GM23338 (cell line): ENCODE measurements at regions not wholly inside any gene's neighbourhood (a gene's known extent, or its start where the extent isn't known, plus 50 kb on each side); places are given as distances from the start of the nearest gene placed in this dataset.

ENCODE experiments used
- ATAC-seq: fragments of 200-7000 bp; cut with Tn5 transposase; 3 replicates; pipeline ENCODE4 v1.9.1; 2020
- DNase-seq: peaks from one replicate; pipeline ENCODE4 v3.0.0-alpha.2; 2015; ENCODE audit warnings: low spot score
- H2AFZ ChIP-seq: fragments of 200-600 bp; sonication (generic); 2 replicates; pipeline ENCODE4 v1.8.0; 2016; ENCODE audit warnings: antibody characterized with exemption, mild to moderate bottlenecking, moderate library complexity
- H3F3A ChIP-seq: fragments of 200-600 bp; sonication (generic); replicated peaks from 2 replicates; pipeline ENCODE4 v1.8.0; 2017; ENCODE audit warnings: antibody characterized with exemption, mixed run types, low read depth
- H3K27ac ChIP-seq: fragments of 200-600 bp; sonication (generic); 2 replicates; pipeline ENCODE4 v1.6.1; 2016; ENCODE audit warnings: low read depth
- H3K27me3 ChIP-seq: fragments of 200-600 bp; sonication (generic); 2 replicates; pipeline ENCODE4 v1.8.0; 2016; ENCODE audit warnings: mild to moderate bottlenecking, mixed run types, moderate library complexity; ENCODE audit not compliant: insufficient read depth
- H3K36me3 ChIP-seq: fragments of 200-600 bp; sonication (generic); 2 replicates; pipeline ENCODE4 v1.8.0; 2016; ENCODE audit warnings: mild to moderate bottlenecking; ENCODE audit not compliant: insufficient read depth
- H3K4me1 ChIP-seq: fragments of 200-600 bp; sonication (generic); 2 replicates; pipeline ENCODE4 v1.8.0; 2016; ENCODE audit warnings: mild to moderate bottlenecking, moderate library complexity; ENCODE audit not compliant: insufficient read depth
- H3K4me2 ChIP-seq: fragments of 200-600 bp; sonication (generic); 2 replicates; pipeline ENCODE4 v1.7.1; 2017; ENCODE audit warnings: mixed run types
- H3K4me3 ChIP-seq: fragments of 200-600 bp; sonication (generic); 2 replicates; pipeline ENCODE4 v1.6.1; 2016; ENCODE audit warnings: mixed run types
- H3K79me2 ChIP-seq: fragments of 200-600 bp; sonication (generic); replicated peaks from 2 replicates; pipeline ENCODE4 v1.8.0; 2017; ENCODE audit warnings: mild to moderate bottlenecking; ENCODE audit not compliant: insufficient read depth
- H3K9me2 ChIP-seq: fragments of 200-600 bp; sonication (generic); 2 replicates; pipeline ENCODE4 v1.8.0; 2017; ENCODE audit not compliant: insufficient read depth
- H4K20me1 ChIP-seq: fragments of 200-600 bp; sonication (generic); replicated peaks from 2 replicates; pipeline ENCODE4 v1.8.0; 2017; ENCODE audit warnings: mild to moderate bottlenecking; ENCODE audit not compliant: insufficient read depth
- H3K27ac Mint-ChIP-seq: 2 replicates; pipeline ENCODE4 v1.8.0; 2020; ENCODE audit warnings: inconsistent platforms, mild to moderate bottlenecking, moderate library complexity, mixed read lengths
- H3K27me3 Mint-ChIP-seq: 3 replicates; pipeline ENCODE4 v1.8.0; 2022; ENCODE audit warnings: low read depth, mild to moderate bottlenecking, moderate library complexity, mixed read lengths, inconsistent platforms; ENCODE audit not compliant: insufficient read depth, poor library complexity
- H3K36me3 Mint-ChIP-seq: 3 replicates; pipeline ENCODE4 v1.8.0; 2021; ENCODE audit warnings: low read depth, mild to moderate bottlenecking, inconsistent platforms, moderate library complexity, mixed read lengths
- H3K4me1 Mint-ChIP-seq: 3 replicates; pipeline ENCODE4 v1.8.0; 2020; ENCODE audit warnings: mild to moderate bottlenecking, inconsistent platforms, mixed read lengths
- H3K4me3 Mint-ChIP-seq: 3 replicates; pipeline ENCODE4 v1.8.0; 2021; ENCODE audit warnings: moderate library complexity, mild to moderate bottlenecking, inconsistent platforms, mixed read lengths
- H3K9me3 Mint-ChIP-seq: 3 replicates; pipeline ENCODE4 v1.8.0; 2020; ENCODE audit warnings: moderate library complexity, mild to moderate bottlenecking, inconsistent platforms, mixed read lengths
- CREB1 ChIP-seq: fragments of 250-450 bp; sonication (Bioruptor Pico); IDR thresholded peaks from 2 replicates; pipeline ENCODE4 v1.5.0; 2020; ENCODE audit warnings: low read depth, mild to moderate bottlenecking, moderate library complexity
- EZH2 ChIP-seq: fragments of 200-600 bp; sonication (generic); IDR thresholded peaks from one replicate; pipeline ENCODE4 v1.8.0; 2017; ENCODE audit warnings: antibody characterized with exemption, mild to moderate bottlenecking, low read depth; ENCODE audit not compliant: unreplicated experiment
- EZH2phosphoT487 ChIP-seq: fragments of 200-600 bp; sonication (generic); IDR thresholded peaks from one replicate; pipeline ENCODE4 v1.8.1; 2018; ENCODE audit warnings: antibody characterized with exemption; ENCODE audit not compliant: unreplicated experiment
- JUNB ChIP-seq: IDR thresholded peaks from one replicate; pipeline ENCODE4 v1.6.1; 2016; ENCODE audit warnings: antibody characterized with exemption; ENCODE audit not compliant: unreplicated experiment
- NANOG ChIP-seq: IDR thresholded peaks from 2 replicates; pipeline ENCODE4 v1.6.1; 2016; ENCODE audit warnings: antibody characterized with exemption, borderline replicate concordance
- POLR2AphosphoS5 ChIP-seq: IDR thresholded peaks from 2 replicates; pipeline ENCODE4 v1.6.1; 2016; ENCODE audit warnings: antibody characterized with exemption, low read depth
- STAT1 ChIP-seq: IDR thresholded peaks from one replicate; pipeline ENCODE4 v1.6.1; 2016; ENCODE audit warnings: antibody characterized with exemption; ENCODE audit not compliant: unreplicated experiment
- ZNF114 ChIP-seq: fragments of 250-450 bp; sonication (Bioruptor Pico); IDR thresholded peaks from 2 replicates; pipeline ENCODE4 v1.5.0; 2020; ENCODE audit warnings: mild to moderate bottlenecking, moderate library complexity
- ZNF331 ChIP-seq: fragments of 250-450 bp; sonication (Bioruptor Pico); IDR thresholded peaks from 2 replicates; pipeline ENCODE4 v1.5.0; 2020; ENCODE audit warnings: low read depth, mild to moderate bottlenecking, moderate library complexity
- TF ChIP-seq, protein P1 (sequence below): IDR thresholded peaks from one replicate; pipeline ENCODE4 v1.6.1; 2018; ENCODE audit warnings: antibody characterized with exemption; ENCODE audit not compliant: unreplicated experiment
- TF ChIP-seq, protein P2 (sequence below): IDR thresholded peaks from 2 replicates; pipeline ENCODE4 v1.6.1; 2016; ENCODE audit warnings: antibody characterized with exemption
- TF ChIP-seq, protein P3 (sequence below), 2 experiments: fragments of 200-600 bp in 1 of 2; sonication (generic) in 1 of 2; conservative IDR thresholded peaks; 2 replicates each; pipeline versions ENCODE4 v1.5.1 to v1.6.1; 2016 to 2017; ENCODE audit warnings: antibody characterized with exemption in 2 of 2, low read depth in 2 of 2, mild to moderate bottlenecking in 2 of 2, moderate library complexity in 1 of 2
- TF ChIP-seq, protein P4 (sequence below): fragments of 250-450 bp; sonication (Bioruptor Pico); IDR thresholded peaks from 2 replicates; pipeline ENCODE4 v1.5.0; 2020; ENCODE audit warnings: mild to moderate bottlenecking, moderate library complexity

DNA sequence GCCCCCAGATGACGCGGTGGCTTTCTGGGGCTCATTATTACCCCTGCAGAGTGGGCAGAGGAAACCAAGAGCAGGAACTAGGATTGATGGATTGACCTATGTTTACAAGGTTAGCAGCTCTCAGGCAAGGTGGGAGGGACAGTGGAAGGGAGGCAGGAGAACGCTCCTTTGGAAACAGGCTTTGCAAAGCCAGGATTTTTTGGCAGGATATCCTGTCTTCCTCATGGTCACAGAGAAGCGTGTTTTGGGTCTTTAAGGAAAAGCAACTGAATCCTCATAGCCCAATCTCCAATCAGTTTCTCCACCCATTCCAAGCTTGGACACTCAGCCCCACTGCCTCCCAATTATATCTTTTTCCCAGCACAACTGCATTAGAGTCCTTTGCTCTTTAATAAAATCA, 105.6 kb upstream of the SOD1 start:
- H2AFZ ChIP-seq = no peak overlapping the region
- TF ChIP-seq, protein P1, sequence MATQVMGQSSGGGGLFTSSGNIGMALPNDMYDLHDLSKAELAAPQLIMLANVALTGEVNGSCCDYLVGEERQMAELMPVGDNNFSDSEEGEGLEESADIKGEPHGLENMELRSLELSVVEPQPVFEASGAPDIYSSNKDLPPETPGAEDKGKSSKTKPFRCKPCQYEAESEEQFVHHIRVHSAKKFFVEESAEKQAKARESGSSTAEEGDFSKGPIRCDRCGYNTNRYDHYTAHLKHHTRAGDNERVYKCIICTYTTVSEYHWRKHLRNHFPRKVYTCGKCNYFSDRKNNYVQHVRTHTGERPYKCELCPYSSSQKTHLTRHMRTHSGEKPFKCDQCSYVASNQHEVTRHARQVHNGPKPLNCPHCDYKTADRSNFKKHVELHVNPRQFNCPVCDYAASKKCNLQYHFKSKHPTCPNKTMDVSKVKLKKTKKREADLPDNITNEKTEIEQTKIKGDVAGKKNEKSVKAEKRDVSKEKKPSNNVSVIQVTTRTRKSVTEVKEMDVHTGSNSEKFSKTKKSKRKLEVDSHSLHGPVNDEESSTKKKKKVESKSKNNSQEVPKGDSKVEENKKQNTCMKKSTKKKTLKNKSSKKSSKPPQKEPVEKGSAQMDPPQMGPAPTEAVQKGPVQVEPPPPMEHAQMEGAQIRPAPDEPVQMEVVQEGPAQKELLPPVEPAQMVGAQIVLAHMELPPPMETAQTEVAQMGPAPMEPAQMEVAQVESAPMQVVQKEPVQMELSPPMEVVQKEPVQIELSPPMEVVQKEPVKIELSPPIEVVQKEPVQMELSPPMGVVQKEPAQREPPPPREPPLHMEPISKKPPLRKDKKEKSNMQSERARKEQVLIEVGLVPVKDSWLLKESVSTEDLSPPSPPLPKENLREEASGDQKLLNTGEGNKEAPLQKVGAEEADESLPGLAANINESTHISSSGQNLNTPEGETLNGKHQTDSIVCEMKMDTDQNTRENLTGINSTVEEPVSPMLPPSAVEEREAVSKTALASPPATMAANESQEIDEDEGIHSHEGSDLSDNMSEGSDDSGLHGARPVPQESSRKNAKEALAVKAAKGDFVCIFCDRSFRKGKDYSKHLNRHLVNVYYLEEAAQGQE = no peak
- TF ChIP-seq ZNF114 (CRISPR knock-in tag) = no peak
- TF ChIP-seq, protein P2, sequence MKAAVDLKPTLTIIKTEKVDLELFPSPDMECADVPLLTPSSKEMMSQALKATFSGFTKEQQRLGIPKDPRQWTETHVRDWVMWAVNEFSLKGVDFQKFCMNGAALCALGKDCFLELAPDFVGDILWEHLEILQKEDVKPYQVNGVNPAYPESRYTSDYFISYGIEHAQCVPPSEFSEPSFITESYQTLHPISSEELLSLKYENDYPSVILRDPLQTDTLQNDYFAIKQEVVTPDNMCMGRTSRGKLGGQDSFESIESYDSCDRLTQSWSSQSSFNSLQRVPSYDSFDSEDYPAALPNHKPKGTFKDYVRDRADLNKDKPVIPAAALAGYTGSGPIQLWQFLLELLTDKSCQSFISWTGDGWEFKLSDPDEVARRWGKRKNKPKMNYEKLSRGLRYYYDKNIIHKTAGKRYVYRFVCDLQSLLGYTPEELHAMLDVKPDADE = no peak
- TF ChIP-seq, protein P3, sequence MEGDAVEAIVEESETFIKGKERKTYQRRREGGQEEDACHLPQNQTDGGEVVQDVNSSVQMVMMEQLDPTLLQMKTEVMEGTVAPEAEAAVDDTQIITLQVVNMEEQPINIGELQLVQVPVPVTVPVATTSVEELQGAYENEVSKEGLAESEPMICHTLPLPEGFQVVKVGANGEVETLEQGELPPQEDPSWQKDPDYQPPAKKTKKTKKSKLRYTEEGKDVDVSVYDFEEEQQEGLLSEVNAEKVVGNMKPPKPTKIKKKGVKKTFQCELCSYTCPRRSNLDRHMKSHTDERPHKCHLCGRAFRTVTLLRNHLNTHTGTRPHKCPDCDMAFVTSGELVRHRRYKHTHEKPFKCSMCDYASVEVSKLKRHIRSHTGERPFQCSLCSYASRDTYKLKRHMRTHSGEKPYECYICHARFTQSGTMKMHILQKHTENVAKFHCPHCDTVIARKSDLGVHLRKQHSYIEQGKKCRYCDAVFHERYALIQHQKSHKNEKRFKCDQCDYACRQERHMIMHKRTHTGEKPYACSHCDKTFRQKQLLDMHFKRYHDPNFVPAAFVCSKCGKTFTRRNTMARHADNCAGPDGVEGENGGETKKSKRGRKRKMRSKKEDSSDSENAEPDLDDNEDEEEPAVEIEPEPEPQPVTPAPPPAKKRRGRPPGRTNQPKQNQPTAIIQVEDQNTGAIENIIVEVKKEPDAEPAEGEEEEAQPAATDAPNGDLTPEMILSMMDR (conservative IDR thresholded peaks at IDR 0.05; ENCODE audit: low read depth in 2 of 2) = no peak
- TF ChIP-seq EZH2 = no peak
- TF ChIP-seq POLR2AphosphoS5 = no peak
- TF ChIP-seq STAT1 = no peak
- no peak for TF ChIP-seq NANOG
- no peak for TF ChIP-seq ZNF331 (CRISPR knock-in tag)
- TF ChIP-seq JUNB = no peak
- TF ChIP-seq, protein P4, sequence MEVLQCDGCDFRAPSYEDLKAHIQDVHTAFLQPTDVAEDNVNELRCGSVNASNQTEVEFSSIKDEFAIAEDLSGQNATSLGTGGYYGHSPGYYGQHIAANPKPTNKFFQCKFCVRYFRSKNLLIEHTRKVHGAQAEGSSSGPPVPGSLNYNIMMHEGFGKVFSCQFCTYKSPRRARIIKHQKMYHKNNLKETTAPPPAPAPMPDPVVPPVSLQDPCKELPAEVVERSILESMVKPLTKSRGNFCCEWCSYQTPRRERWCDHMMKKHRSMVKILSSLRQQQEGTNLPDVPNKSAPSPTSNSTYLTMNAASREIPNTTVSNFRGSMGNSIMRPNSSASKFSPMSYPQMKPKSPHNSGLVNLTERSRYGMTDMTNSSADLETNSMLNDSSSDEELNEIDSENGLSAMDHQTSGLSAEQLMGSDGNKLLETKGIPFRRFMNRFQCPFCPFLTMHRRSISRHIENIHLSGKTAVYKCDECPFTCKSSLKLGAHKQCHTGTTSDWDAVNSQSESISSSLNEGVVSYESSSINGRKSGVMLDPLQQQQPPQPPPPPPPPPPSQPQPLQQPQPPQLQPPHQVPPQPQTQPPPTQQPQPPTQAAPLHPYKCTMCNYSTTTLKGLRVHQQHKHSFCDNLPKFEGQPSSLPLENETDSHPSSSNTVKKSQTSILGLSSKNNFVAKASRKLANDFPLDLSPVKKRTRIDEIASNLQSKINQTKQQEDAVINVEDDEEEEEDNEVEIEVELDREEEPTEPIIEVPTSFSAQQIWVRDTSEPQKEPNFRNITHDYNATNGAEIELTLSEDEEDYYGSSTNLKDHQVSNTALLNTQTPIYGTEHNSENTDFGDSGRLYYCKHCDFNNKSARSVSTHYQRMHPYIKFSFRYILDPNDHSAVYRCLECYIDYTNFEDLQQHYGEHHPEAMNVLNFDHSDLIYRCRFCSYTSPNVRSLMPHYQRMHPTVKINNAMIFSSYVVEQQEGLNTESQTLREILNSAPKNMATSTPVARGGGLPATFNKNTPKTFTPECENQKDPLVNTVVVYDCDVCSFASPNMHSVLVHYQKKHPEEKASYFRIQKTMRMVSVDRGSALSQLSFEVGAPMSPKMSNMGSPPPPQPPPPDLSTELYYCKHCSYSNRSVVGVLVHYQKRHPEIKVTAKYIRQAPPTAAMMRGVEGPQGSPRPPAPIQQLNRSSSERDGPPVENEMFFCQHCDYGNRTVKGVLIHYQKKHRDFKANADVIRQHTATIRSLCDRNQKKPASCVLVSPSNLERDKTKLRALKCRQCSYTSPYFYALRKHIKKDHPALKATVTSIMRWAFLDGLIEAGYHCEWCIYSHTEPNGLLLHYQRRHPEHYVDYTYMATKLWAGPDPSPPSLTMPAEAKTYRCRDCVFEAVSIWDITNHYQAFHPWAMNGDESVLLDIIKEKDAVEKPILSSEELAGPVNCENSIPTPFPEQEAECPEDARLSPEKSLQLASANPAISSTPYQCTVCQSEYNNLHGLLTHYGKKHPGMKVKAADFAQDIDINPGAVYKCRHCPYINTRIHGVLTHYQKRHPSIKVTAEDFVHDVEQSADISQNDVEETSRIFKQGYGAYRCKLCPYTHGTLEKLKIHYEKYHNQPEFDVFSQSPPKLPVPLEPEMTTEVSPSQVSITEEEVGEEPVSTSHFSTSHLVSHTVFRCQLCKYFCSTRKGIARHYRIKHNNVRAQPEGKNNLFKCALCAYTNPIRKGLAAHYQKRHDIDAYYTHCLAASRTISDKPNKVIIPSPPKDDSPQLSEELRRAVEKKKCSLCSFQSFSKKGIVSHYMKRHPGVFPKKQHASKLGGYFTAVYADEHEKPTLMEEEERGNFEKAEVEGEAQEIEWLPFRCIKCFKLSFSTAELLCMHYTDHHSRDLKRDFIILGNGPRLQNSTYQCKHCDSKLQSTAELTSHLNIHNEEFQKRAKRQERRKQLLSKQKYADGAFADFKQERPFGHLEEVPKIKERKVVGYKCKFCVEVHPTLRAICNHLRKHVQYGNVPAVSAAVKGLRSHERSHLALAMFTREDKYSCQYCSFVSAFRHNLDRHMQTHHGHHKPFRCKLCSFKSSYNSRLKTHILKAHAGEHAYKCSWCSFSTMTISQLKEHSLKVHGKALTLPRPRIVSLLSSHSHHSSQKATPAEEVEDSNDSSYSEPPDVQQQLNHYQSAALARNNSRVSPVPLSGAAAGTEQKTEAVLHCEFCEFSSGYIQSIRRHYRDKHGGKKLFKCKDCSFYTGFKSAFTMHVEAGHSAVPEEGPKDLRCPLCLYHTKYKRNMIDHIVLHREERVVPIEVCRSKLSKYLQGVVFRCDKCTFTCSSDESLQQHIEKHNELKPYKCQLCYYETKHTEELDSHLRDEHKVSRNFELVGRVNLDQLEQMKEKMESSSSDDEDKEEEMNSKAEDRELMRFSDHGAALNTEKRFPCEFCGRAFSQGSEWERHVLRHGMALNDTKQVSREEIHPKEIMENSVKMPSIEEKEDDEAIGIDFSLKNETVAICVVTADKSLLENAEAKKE (CRISPR knock-in tag) = no peak
- TF ChIP-seq EZH2phosphoT487 = no peak
- no peak for TF ChIP-seq CREB1
- Mint-ChIP-seq H3K27me3 (peaks cover 20% of the 10 kb centered on the region), H3K27ac (peak overlapping the region; percentile 87), H3K4me3 (no peak overlapping the region), H3K36me3 (no peaks in the 10 kb centered on the region), H3K9me3 (peaks cover 3% of the 10 kb centered on the region; the same call in 2 of the 3 replicates), H3K4me1 (peaks cover 53% of the 10 kb centered on the region)
- no peak for ATAC-seq
- no peaks in the 10 kb centered on the region for H3K36me3 ChIP-seq
- no peak for DNase-seq
- H3K79me2 ChIP-seq = peaks cover 60% of the 10 kb centered on the region
- no peak overlapping the region for H3K4me3 ChIP-seq
- H3K9me2 ChIP-seq = no peaks in the 10 kb centered on the region
- peak overlapping the region; percentile 89 for H3K4me2 ChIP-seq
- H3F3A ChIP-seq = no peaks in the 10 kb centered on the region
- 0 out of 2 replicates have a peak overlapping the region, but pooled peaks have one; percentile 8 for H3K27ac ChIP-seq
- no peaks in the 10 kb centered on the region; the same call in 1 of the 2 replicates for H4K20me1 ChIP-seq
- H3K4me1 ChIP-seq = peaks cover 37% of the 10 kb centered on the region
- peaks cover 24% of the 10 kb centered on the region for H3K27me3 ChIP-seq
